ENCODE measurements at regions not wholly inside any gene's neighbourhood (a gene's known extent, or its start where the extent isn't known, plus 50 kb on each side); places are given as distances from the start of the nearest gene placed in this dataset.

GRCh38 chr10:31586723-31587638, 268.0 kb downstream of the ZEB1 start:
- no peaks in the 10 kb centered on the region for H3K4me1 ChIP-seq (ENCODE audit: low read depth)
- H3K9me3 ChIP-seq (ENCODE audit: low read depth): no peaks in the 10 kb centered on the region
- no peak for DNase-seq (ENCODE audit: low read depth in 1 of 2, low spot score in 1 of 2)
- H3K4me3 ChIP-seq: no peak overlapping the region
- no peaks in the 10 kb centered on the region for H3K36me3 ChIP-seq
- no peak for TF ChIP-seq CTCF (IDR thresholded peaks at IDR 0.05; ENCODE audit: low read depth, low read length)
- no peak overlapping the region for H3K27ac ChIP-seq
- no peaks in the 10 kb centered on the region for H3K27me3 ChIP-seq

- H3K27ac ChIP-seq: no peak overlapping the region
- no peak for TF ChIP-seq CTCF (IDR thresholded peaks at IDR 0.05; ENCODE audit: low read depth, low read length)
- H3K27me3 ChIP-seq: no peaks in the 10 kb centered on the region
- H3K4me3 ChIP-seq: no peak overlapping the region
- no peaks in the 10 kb centered on the region for H3K4me1 ChIP-seq (ENCODE audit: low read depth)
- no peak for DNase-seq (ENCODE audit: low read depth in 1 of 2, low spot score in 1 of 2)
- no peaks in the 10 kb centered on the region for H3K9me3 ChIP-seq (ENCODE audit: low read depth)
- no peaks in the 10 kb centered on the region for H3K36me3 ChIP-seq
Observed at GRCh38 chr10:31584876-31585275, 265.9 kb downstream of the ZEB1 start.

- DNase-seq (ENCODE audit: low read depth in 1 of 2, low spot score in 1 of 2): no peak
Observed at GRCh38 chr10:31584098-31584631, 265.1 kb downstream of the ZEB1 start.

GRCh38 chr10:31583293-31583692, 264.3 kb downstream of the ZEB1 start:
- H3K4me3 ChIP-seq: no peak overlapping the region
- no peaks in the 10 kb centered on the region for H3K4me1 ChIP-seq (ENCODE audit: low read depth)
- DNase-seq (ENCODE audit: low read depth in 1 of 2, low spot score in 1 of 2): no peak
- H3K27me3 ChIP-seq: no peaks in the 10 kb centered on the region
- H3K27ac ChIP-seq: no peak overlapping the region
- no peaks in the 10 kb centered on the region for H3K36me3 ChIP-seq
- TF ChIP-seq CTCF (IDR thresholded peaks at IDR 0.05; ENCODE audit: low read depth, low read length): no peak
- H3K9me3 ChIP-seq (ENCODE audit: low read depth): no peaks in the 10 kb centered on the region

More at GRCh38 chr10:31584098-31584631, 265.1 kb downstream of the ZEB1 start:
- Histone ChIP-seq H3K27ac (no peak overlapping the region), H3K4me3 (no peak overlapping the region), H3K9me3 (ENCODE audit: low read depth) (no peaks in the 10 kb centered on the region), H3K4me1 (ENCODE audit: low read depth) (no peaks in the 10 kb centered on the region), H3K27me3 (no peaks in the 10 kb centered on the region), H3K36me3 (no peaks in the 10 kb centered on the region)
- TF ChIP-seq CTCF (IDR thresholded peaks at IDR 0.05; ENCODE audit: low read depth, low read length): no peak

- peak in 1 of 2 donors; percentile 33 for DNase-seq (ENCODE audit: low read depth in 1 of 2, low spot score in 1 of 2)
- no peak for TF ChIP-seq CTCF (IDR thresholded peaks at IDR 0.05; ENCODE audit: low read depth, low read length)
- Histone ChIP-seq H3K27me3 (no peaks in the 10 kb centered on the region), H3K4me1 (ENCODE audit: low read depth) (no peaks in the 10 kb centered on the region), H3K9me3 (ENCODE audit: low read depth) (no peaks in the 10 kb centered on the region), H3K27ac (no peak overlapping the region), H3K36me3 (no peaks in the 10 kb centered on the region), H3K4me3 (no peak overlapping the region)
Observed at GRCh38 chr10:31582365-31583052, 263.5 kb downstream of the ZEB1 start.

All from cardiac muscle cell (in vitro differentiated cells and primary cell).